NCI-H2196 (cell line): ENCODE measurements at regions not wholly inside any gene's neighbourhood (a gene's known extent, or its start where the extent isn't known, plus 50 kb on each side); places are given as distances from the start of the nearest gene placed in this dataset.

Experiments used
- DNase-seq: peaks from one replicate; lab custom pipeline; 2025; ENCODE audit not compliant: unreplicated experiment; lab: John Stamatoyannopoulos, UW

DNA sequence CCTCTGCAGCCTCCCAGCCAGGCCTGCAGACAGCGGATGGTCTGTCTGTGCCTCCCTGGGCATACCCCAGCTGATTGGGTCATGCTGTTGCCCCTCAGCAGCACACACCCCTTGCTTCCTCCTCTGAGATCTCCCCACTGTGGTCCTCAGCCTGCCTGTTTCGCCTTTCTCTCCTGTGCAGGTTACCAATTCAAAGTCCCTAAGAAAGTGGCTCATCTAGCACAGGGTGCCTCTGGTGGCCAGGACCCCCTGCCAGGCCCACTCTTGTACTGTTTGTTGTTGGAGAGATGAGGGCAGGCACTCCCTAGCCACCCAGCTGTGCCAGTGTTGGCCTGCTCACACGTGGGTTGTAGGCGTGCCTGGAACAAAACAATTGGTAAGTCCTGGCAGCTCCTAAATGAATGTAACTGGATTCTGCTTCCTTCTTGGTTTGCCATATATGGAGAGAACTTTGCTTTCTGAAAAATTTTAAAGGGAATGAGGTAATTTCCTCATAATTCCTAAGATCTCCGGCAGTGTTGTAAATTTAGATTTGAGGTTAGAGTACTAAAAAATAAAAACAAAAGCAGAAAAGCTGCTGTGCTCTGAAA is 213.2 kb upstream of the IL12A start:
- DNase-seq = peak; percentile 90

DNA sequence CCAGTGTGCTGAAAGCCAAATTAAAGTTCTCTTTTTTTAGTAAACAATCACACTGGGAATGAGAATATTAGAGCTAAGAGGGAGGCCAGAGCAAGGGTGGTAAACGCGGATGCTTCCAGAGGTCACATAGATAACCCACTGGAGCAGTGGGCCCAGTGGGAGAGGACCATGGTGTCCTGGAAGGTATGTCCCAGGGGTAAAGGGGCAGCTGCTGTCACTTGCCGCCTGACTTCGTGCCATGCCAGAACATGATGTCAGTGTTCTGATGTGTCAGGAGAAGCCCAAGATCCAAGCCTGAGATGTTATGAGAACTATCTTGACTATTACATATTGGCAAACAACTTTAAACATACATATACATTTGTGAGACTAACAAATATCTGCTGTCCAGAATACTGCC is 211.9 kb upstream of the IL12A start:
- DNase-seq = no peak

DNA sequence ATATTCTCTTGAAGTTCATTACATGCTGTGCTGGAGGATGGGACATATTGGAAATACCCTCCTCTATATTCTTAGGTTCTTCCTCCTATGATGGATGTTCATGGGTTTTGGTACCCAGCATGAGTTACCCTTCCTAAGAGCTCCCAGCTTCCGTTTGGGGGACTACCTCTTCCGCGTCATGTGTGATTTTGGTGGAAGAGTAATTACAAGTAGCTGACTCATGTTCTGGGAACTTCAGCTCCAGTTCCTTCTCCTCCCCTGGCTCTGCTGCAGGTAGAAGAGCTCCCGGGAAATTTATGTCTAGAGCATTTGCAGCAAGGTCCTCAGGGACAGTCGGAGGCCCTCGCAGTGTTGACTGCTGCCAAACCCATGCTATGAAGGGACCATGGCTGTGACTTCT is 208.8 kb upstream of the IL12A start:
- DNase-seq = no peak

DNA sequence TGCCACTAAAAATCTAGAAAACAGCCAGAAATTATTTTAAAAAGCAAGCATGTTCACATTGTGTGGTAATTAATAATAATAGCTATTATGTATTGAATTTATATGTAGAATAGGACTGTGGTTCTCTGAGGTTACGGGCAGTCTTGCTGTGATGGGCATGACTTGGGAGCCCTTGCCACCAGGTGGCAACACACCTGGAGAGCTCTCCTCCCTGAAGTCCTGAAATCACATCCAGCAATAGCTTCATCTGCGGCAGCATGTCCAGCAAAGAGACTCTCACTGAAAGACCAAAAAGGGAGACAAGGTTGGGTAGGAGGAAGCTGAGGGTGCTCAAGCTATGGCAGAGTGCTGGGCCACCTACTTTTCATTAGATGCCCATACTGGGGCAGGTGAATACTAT is 206.8 kb upstream of the IL12A start:
- DNase-seq = no peak

DNA sequence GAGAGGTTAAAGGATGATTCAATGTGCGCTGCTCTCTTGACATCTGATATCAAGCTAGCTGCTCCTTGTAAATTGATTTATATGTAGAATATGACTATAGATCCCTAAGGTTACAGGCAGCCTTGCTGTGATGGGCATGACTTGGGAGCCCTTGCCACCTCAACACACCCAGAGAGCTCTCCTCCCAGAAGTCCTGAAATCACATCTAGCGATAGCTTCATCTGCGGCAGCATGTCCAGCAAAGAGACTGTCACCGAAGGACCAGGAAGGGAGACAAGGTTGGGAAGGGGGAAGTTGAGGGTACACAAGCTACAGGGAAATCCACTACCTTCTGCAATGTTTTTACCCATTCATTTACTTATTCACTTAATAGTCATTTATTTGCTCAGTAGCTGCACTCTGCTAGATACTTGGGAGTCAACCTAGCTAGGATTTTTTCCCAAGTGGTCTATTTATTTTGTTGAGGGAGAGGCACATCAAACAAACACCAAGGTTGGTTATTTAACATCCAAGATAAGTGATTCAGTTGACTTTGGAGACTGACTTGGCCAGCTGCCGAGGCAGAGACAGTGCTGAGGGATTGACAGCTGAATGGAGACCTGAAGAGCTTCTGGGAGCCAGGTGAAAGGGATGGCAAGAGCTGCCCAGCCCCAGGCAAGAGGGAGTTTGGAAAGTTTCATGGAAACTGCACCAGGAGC is 205.8 kb upstream of the IL12A start:
- no peak for DNase-seq

DNA sequence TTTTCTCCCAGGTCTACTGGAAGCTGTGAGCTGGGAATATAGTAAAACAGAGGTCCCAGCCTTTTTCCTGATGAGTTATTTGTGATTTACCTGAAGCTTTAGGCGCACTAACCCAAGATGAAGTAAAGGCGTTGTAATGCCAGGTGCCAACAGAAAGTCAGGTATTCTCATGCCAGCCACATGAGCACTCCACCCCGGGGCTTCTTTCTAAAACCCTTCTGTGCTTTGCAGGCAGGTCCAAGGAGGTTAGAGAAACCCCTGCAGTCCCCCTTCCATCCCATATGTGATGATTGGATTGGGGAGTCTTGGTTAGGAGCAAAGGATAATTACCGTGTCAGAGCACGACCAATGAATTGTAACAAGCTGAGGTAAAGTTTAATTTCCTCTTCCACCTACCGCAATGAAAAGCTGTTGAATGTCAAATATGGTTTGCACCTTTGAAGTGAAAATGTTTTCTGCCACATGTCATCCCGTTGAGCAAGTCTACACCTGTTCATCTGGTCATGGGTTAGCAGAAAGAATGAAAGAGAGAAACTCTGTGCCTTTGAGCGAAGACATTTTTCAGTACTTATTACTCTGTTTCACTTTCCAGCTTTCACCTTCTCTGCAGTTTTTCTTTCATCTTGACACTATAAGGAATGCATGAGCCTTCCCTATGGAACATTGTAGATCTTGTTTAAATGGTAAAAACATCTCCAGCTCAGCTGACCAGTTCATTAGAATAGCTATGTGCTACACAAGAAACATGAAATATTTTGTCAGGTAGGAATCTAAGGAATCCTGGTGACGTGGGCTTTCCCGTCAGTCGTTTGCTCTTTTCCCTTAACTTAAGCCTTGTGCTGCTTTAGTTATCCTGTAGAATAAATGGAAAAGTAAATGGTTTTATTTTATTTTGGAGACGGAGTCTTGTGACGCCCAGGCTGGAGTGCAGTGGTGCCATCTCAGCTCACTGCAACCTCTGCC is 204.6 kb upstream of the IL12A start:
- DNase-seq = no peak

DNA sequence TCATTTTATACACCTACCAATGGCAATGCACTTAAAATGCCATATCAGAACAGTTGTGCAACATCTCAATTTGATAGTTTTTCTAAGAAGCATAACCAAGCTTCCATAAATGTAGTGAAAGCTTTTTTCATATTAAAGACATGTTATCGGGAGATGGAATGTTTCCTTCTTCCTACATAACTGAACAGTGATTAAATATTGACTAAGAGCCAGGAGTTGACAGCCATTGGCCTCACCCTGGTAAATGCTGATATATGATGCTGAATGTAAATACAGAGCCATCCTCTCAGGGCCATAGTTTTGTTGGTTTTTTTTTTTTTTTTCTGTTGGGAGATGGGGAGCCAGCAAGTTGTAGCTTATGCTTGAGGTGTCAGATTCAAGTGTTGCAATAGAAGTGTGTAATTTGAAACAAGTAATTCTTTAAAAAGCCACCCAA is 203.3 kb upstream of the IL12A start:
- DNase-seq = no peak

DNA sequence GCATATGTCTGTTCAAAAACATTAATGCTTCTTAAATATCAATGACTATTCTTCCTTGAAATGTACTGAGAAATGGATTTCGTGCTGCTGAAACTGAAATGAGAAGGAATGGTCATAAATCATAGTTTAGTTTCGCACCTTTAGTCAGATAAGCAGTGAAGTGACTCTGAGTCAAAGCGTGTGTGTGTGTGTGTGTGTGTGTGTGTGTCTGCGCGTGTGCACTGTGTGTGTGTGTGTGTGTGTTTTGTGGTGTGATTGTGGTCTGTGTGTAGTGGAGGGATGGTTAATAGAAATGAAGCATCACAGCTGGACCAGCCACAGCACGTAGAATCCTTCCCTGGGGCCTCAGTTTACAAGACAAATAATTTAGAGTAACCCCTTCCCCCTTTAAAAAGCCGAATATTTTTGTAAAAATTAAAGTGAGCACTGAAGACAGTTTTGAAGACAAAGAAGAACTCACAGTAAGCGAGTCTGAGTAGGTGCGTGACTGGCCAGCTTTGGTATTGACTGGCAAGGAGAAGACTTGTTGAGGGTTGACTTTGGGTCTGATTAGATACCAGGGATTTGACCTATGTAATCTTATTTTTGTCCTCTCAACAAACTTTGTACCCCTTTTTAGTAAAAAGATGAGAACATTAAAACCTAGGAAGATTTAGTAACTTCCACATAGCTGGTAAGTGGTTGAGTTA is 202.0 kb upstream of the IL12A start:
- no peak for DNase-seq

DNA sequence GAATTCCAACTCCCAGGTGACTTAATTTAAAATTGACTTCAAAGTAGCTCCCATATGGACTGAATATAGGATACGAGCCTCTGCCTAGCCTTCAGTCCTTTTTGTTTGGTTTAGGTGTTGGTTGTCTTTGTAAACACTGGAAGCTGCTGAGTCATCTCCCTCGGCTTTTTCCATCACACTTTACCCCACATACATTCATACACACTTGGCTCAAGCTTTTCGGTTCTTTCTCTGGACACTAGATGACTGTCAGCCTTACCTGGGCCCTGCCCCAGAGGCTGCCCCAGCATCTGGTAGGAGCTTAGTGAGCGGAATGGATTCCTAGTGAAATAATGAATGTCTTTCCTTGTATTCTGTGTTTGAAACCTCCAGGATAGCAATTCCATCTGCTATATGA is 201.5 kb upstream of the IL12A start:
- peak; percentile 42 for DNase-seq

DNA sequence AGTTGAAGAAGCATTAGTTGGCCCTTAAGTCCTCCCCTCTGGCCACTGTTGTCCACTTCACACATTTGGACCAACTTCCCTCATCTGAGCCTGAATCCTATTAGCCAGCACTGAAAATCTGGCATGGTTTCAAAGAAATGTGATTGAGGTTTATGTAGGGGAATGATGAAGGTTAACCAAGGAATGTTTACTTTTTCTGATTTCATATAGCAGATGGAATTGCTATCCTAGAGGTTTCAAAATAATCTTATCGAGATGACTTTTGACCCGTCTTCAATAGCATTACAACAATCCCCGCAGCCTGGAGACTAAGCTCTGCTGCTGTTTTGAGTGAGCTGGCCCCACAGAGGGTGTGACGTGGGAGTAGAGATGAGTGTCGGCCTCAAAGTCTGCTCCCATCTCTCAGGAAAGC is 200.8 kb upstream of the IL12A start:
- no peak for DNase-seq

DNA sequence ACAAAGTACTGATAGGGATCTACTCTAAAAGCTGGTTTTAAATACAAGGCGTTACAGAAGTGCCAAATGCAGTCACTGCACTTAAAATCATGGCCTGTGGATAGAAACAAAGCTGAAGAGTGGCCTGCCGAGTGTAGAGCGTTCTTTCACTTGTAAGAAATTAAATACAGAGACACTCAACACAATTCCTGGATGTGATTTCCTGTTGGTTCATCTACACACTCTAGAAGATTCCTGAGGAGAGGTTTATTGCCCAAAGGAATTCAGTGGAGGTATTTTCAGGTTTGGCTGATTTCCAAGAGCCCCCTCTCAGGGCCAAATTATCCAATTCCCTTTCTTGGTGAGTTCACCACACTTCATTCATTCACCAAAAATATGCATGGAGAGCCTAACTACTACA is 200.3 kb upstream of the IL12A start:
- DNase-seq = no peak

DNA sequence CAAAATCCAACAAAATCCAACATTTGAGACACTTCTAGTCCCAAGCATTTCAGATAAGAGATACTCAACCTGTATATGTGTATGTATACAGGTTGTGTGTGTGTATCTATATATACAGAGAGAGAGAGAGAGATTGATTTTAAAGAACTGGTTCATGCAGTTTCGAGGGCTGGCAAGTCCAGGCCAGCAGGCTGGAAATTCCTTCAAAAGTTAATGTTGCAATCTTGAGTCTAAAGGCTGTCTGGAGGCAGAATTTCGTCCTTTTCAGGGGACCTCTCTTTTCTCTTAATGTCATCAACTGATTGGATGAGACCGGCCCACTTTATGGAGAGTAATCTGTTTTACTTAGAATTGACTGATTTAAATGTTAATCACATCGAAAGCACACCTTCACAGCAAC is 199.6 kb upstream of the IL12A start:
- no peak for DNase-seq

DNA sequence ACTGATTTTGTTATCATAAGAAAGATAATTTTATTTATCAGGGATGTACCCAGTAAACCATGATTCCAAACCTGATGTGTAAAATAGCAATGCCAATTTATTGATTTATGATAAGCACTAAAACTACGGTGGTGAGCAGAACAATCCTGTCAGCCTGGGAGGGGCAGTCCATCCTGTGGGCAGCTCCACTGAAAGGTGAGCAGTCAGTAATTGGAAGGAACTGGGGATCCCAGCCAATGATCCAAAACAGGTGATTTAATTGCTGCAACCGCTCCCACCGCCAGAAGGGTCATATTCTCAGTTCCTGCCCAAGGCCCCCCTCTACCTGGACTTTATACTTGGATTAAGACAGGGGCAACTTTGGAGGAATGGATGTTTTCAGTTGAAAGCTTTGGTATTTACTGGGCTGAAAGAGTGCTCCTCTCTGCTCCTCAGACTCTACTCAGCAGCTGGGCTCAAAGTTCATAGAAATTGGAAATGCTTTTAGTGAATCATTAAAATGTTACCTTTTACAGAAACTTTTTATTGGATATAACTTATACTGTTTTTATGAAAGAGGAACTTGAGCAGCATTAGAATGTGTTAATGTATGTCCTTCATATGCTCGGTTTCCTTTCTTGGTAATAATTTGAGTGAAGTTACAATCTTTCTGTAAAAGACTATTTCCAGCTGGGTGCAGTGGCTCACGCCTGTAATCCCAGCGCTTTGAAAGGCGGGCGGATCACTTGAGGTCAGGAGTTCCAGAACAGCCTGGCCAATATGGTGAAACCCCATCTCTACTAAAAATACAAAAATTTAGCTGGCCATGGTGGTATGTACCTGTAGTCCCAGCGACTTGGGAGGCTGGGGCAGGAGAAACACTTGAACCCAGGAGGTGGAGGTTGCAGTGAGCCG is 198.6 kb upstream of the IL12A start:
- no peak for DNase-seq

DNA sequence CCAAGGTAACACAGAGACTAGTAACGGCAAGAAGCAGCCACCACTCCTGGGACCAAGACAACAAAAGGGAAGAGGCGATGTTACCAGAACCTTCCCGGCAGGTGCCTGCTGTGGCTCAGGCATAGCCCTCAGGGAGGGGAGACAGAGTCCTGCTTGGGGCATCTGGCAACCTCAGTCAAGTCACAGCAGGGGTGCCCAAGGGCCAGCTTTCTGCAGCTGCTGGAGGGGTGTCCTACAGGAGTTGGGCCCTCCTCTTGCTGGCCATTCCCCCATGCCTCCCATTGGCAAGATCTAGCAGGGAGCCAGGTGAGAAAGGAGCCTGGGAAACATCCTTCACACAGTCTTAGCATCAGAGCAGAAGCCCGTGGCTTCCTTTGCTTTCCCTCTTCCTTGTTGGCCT is 197.3 kb upstream of the IL12A start:
- no peak for DNase-seq

DNA sequence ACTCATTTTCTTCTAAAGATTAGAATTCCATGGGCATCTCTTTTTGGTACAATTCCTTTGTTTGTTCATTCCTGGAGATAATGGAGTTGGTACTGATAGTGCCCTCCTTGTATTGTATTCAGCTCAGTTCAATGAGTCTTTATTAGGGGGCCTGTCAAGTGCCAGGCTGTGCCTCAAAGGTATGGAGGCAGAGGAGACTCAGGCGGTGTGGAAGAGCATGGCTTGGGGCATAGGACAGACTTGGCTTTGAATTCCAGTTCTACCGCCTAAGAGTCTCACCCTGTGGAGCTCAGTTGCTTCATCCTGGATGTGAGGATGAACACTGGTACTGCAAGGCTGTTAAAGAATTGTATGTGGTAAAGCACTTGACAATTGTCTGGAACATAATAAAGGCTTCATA is 196.6 kb upstream of the IL12A start:
- no peak for DNase-seq

DNA sequence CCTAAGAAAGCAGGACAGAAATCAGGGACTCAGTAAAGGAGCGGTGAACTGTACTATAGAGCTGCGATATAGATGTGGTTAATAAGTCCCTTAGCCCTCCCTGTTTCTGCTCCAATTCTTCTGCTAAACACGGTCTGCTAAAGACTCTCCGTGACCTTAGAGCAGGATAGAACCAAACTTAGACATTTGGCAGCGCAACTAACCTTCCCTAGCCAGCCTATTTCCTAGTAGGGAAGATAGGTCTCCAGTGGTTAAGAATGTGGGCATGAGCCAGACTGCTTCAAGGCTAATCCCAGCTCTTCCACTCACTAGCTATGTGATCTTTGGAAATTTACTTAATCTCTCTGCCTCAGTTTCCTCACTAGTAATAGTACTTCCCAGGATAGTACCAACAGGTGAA is 193.6 kb upstream of the IL12A start:
- DNase-seq = no peak

DNA sequence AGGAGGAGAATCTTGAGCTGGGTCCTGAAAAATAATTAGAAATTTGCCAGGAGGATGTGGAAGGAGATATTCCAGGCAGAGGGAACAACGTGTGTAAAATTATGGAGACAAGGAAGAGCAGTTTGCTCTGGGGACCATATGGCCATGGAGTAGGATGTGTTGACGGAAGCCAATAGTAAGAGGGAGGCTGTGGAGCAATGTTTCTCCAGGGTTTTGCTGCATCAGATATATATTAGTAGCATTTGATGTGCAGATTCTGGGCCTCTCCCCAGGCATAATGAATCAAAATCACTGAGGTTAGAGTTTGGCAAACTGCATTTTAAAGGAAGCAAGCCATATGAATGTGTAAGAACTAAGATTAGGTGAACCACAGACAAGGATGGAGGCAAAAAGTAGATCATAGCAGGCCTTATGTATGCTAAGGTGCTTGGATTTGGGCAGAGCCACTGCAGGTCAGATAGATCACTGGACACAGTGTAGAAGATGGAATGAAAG is 192.9 kb upstream of the IL12A start:
- no peak for DNase-seq

DNA sequence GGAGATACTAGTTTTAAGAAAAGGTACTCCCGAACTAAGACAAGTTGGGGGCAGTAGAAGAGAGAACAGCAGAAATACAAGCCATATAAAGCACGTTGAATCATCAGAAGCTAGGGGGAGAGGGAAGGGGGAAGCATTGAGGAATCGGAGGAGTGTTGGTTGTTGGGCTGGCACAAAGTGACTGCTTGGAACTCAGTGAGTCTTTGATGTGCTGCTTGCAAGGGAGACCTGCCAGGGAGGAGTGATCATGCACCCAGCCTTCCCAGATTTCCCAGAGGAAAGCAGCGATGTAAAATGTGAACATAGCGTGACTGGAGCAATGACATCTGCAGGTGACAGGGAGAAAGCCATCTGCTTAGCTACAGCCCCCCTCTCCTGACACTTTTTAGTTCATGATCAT is 192.4 kb upstream of the IL12A start:
- no peak for DNase-seq

DNA sequence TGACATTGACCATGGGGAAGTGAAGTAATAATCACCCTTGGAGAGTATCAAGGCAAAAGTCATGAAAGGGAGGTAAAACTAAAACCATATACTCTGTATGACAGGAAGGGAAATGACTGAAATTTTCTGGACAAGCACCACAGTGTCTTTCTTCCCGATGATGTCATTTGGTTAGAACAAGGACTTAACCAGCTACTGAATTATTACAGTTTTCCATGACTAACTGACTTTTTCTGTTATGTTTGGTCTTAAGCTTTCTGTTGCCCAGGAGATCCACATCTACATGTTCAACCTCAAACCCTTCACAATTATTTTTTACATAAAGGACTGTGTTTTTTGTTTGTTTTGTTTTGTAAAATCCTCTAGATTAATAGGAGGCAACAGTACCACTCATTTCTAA is 191.9 kb upstream of the IL12A start:
- DNase-seq = no peak

DNA sequence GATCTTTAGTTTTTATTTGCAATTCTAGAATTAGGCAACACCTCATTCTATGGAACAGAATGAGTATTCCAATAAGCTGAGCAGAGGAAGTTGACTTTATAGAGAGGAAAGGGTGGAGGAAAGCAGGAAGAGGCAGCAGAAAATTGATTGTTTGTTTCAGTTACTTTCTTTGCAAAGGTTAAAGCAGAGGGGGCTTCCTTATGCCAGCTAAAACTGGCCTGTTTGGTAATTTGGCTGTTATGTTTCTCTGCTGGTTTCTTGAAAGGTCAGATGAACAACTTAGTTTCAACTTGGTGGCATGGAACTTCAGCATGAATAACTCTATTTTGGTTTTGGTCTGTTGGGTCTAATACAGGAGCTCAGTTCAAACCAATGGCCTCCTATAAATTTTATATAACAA is 190.9 kb upstream of the IL12A start:
- DNase-seq = no peak
